ENCODE measurements at regions not wholly inside any gene's neighbourhood (a gene's known extent, or its start where the extent isn't known, plus 50 kb on each side); places are given as distances from the start of the nearest gene placed in this dataset.

DNA sequence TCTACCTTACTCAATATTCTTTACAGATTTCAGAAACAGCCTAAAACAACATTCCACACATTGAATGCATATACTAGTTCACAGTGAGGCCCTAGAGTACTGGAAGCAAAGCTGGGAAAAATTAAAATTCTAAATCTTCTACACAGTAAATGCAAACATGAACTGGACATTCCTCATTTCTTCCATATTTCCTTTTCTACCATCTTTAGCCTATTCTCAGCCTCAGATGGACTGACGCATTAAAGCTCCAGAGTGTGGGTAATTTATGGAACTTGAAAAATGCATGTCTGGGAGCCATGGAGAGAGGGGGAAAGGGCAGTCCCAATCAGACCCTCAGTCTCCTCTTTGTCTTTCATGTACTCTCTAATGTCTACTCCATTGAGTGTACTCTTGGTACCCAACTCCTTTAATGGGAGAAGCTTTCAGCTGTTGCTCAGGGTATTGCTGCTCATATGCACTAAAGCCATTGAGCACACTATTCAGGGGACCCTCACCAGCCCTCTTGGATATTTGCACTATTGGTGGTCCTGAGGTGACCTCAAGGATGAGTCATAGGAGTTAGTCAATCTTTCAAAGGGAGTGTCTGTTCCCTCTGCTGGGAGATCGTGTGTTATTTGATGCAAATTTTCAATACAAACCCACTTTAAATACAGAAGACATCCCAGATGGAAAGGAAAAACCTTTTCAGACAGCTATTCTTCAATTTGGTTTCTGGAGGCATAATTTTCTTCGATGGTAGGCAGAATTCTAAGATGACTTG lies 83.3 kb upstream of the KCNJ15 start:
- Histone ChIP-seq H3K27ac (ENCODE audit: low read depth in 1 of 2, low read length in 2 of 2) (no peak overlapping the region), H3K27me3 (ENCODE audit: control insufficient read depth in 4 of 4, insufficient read depth in 4 of 4, low read length in 3 of 4) (no peaks in the 10 kb centered on the region), H3K36me3 (ENCODE audit: control insufficient read depth in 4 of 4, insufficient read depth in 3 of 4, low read depth in 1 of 4, low read length in 3 of 4) (no peaks in the 10 kb centered on the region), H3K9me3 (ENCODE audit: control insufficient read depth in 4 of 4, low read length in 3 of 4) (no peaks in the 10 kb centered on the region), H3K9ac (ENCODE audit: low read depth in 1 of 2, low read length in 2 of 2) (no peak overlapping the region), H3K4me1 (ENCODE audit: control insufficient read depth in 4 of 4, insufficient read depth in 4 of 4, low read length in 3 of 4) (peaks cover 0 to 5% (median 1%) of the 10 kb centered on the region in 4 donors), H3K4me3 (ENCODE audit: low read depth in 1 of 3, low read length in 3 of 3) (no peak overlapping the region)
- no peak for TF ChIP-seq HNF4G (IDR thresholded peaks at IDR 0.05)
- WGBS = 84% methylated on average over 3 of the region's 3 CpGs
- no peak for DNase-seq (ENCODE audit: low spot score)

GRCh38 chr21:38175306-38175705 lies 81.5 kb upstream of the KCNJ15 start:
- Histone ChIP-seq H3K9ac (ENCODE audit: low read depth in 1 of 2, low read length in 2 of 2) (no peak overlapping the region), H3K36me3 (ENCODE audit: control insufficient read depth in 4 of 4, insufficient read depth in 3 of 4, low read depth in 1 of 4, low read length in 3 of 4) (no peaks in the 10 kb centered on the region), H3K9me3 (ENCODE audit: control insufficient read depth in 4 of 4, low read length in 3 of 4) (no peaks in the 10 kb centered on the region), H3K27me3 (ENCODE audit: control insufficient read depth in 4 of 4, insufficient read depth in 4 of 4, low read length in 3 of 4) (no peaks in the 10 kb centered on the region), H3K4me1 (ENCODE audit: control insufficient read depth in 4 of 4, insufficient read depth in 4 of 4, low read length in 3 of 4) (peaks cover 0 to 5% (median 1%) of the 10 kb centered on the region in 4 donors), H3K4me3 (ENCODE audit: low read depth in 1 of 3, low read length in 3 of 3) (no peak overlapping the region), H3K27ac (ENCODE audit: low read depth in 1 of 2, low read length in 2 of 2) (no peak overlapping the region)
- TF ChIP-seq, protein P1, sequence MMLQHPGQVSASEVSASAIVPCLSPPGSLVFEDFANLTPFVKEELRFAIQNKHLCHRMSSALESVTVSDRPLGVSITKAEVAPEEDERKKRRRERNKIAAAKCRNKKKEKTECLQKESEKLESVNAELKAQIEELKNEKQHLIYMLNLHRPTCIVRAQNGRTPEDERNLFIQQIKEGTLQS (IDR thresholded peaks at IDR 0.05) = no peak
- no peak for TF ChIP-seq FOXA2 (IDR thresholded peaks at IDR 0.05)
- no peak for TF ChIP-seq NR2F2 (IDR thresholded peaks at IDR 0.05)
- TF ChIP-seq, protein P2, sequence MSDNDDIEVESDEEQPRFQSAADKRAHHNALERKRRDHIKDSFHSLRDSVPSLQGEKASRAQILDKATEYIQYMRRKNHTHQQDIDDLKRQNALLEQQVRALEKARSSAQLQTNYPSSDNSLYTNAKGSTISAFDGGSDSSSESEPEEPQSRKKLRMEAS (IDR thresholded peaks at IDR 0.05) = no peak
- TF ChIP-seq HNF4A (conservative IDR thresholded peaks at IDR 0.05) = no peak
- no peak for TF ChIP-seq GABPA (IDR thresholded peaks at IDR 0.05 in 1 of 2, conservative IDR thresholded peaks at IDR 0.05 in 1 of 2)
- no peak for TF ChIP-seq FOXA1 (IDR thresholded peaks at IDR 0.05)
- no peak for TF ChIP-seq SP1 (IDR thresholded peaks at IDR 0.05)
- no peak for TF ChIP-seq EGR1 (IDR thresholded peaks at IDR 0.05; ENCODE audit: low read depth in 2 of 2)
- no peak for TF ChIP-seq RXRA (IDR thresholded peaks at IDR 0.05)
- no peak for TF ChIP-seq YY1 (IDR thresholded peaks at IDR 0.05)
- no peak for TF ChIP-seq HNF4G (IDR thresholded peaks at IDR 0.05)
- TF ChIP-seq, protein P3, sequence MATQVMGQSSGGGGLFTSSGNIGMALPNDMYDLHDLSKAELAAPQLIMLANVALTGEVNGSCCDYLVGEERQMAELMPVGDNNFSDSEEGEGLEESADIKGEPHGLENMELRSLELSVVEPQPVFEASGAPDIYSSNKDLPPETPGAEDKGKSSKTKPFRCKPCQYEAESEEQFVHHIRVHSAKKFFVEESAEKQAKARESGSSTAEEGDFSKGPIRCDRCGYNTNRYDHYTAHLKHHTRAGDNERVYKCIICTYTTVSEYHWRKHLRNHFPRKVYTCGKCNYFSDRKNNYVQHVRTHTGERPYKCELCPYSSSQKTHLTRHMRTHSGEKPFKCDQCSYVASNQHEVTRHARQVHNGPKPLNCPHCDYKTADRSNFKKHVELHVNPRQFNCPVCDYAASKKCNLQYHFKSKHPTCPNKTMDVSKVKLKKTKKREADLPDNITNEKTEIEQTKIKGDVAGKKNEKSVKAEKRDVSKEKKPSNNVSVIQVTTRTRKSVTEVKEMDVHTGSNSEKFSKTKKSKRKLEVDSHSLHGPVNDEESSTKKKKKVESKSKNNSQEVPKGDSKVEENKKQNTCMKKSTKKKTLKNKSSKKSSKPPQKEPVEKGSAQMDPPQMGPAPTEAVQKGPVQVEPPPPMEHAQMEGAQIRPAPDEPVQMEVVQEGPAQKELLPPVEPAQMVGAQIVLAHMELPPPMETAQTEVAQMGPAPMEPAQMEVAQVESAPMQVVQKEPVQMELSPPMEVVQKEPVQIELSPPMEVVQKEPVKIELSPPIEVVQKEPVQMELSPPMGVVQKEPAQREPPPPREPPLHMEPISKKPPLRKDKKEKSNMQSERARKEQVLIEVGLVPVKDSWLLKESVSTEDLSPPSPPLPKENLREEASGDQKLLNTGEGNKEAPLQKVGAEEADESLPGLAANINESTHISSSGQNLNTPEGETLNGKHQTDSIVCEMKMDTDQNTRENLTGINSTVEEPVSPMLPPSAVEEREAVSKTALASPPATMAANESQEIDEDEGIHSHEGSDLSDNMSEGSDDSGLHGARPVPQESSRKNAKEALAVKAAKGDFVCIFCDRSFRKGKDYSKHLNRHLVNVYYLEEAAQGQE (IDR thresholded peaks at IDR 0.05) = no peak
- no peak for TF ChIP-seq RAD21 (IDR thresholded peaks at IDR 0.05)
- TF ChIP-seq, protein P4, sequence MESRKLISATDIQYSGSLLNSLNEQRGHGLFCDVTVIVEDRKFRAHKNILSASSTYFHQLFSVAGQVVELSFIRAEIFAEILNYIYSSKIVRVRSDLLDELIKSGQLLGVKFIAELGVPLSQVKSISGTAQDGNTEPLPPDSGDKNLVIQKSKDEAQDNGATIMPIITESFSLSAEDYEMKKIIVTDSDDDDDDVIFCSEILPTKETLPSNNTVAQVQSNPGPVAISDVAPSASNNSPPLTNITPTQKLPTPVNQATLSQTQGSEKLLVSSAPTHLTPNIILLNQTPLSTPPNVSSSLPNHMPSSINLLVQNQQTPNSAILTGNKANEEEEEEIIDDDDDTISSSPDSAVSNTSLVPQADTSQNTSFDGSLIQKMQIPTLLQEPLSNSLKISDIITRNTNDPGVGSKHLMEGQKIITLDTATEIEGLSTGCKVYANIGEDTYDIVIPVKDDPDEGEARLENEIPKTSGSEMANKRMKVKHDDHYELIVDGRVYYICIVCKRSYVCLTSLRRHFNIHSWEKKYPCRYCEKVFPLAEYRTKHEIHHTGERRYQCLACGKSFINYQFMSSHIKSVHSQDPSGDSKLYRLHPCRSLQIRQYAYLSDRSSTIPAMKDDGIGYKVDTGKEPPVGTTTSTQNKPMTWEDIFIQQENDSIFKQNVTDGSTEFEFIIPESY (IDR thresholded peaks at IDR 0.05) = no peak
- TF ChIP-seq TAF1 (conservative IDR thresholded peaks at IDR 0.05) = no peak
- TF ChIP-seq JUND (IDR thresholded peaks at IDR 0.05) = no peak
- 58% methylated on average over 1 of the region's 1 CpG for WGBS
- DNase-seq (ENCODE audit: low spot score) = no peak
